HepG2 (cell line): ENCODE measurements at regions not wholly inside any gene's neighbourhood (a gene's known extent, or its start where the extent isn't known, plus 50 kb on each side); places are given as distances from the start of the nearest gene placed in this dataset.

Experiments
- ATAC-seq: fragments of 200-7000 bp; cut with Tn5 transposase; 3 replicates; pipeline ENCODE4 v1.9.1; 2020; ENCODE audit warnings: mild to moderate bottlenecking, moderate library complexity
- BruUV-seq: library from RNA; stranded (reverse); fragments of 400-500 nt; replicated peaks from 2 replicates; lab custom pipeline; 2021; lab: Mats Ljungman, UMichigan
- CTCF ChIA-PET: fragments of 300-600 bp; formaldehyde crosslinking; extraction: SDS; loops from one replicate; lab custom pipeline; 2021; ENCODE audit warnings: low total read pairs, inconsistent platforms, low intra/inter-chr PET ratio; lab: Yijun Ruan, JAX
- POLR2A ChIA-PET: fragments of 350-600 bp; sonication (Branson Sonifier 250); formaldehyde crosslinking; loops from one replicate; lab custom pipeline; 2020; ENCODE audit warnings: antibody characterized with exemption, inconsistent platforms; lab: Yijun Ruan, JAX
- DNase-seq: peaks from one replicate; pipeline ENCODE4 v3.0.0-alpha.2; 2015; ENCODE audit warnings: low spot score
- FAIRE-seq: peaks from 3 replicates; lab custom pipeline; 2011; peaks lifted over from hg19 to GRCh38; lab: Jason Lieb, UNC
- H2AFZ ChIP-seq: one replicate; pipeline ENCODE4 v1.6.1; 2011; ENCODE audit warnings: low read length, inconsistent platforms
- H3K27ac ChIP-seq: fragments of 300-600 bp; 3 replicates; pipeline ENCODE4 v1.8.0; 2011; ENCODE audit warnings: mixed run types, mild to moderate bottlenecking, mixed read lengths, low read length, inconsistent platforms; ENCODE audit not compliant: insufficient read depth; ENCODE audit errors: extremely low read length
- H3K27me3 ChIP-seq, 2 experiments: fragments of 200-600 bp in 1 of 2; 2 replicates in 1 of 2; 3 replicates in 1 of 2; pipeline versions ENCODE4 v1.6.0 to v1.8.0; 2011; ENCODE audit warnings: low read length in 2 of 2, mild to moderate bottlenecking in 2 of 2, moderate library complexity in 2 of 2, inconsistent platforms in 1 of 2; ENCODE audit not compliant: insufficient read depth in 2 of 2, control insufficient read depth in 1 of 2
- H3K36me3 ChIP-seq, 2 experiments: fragments of 200-600 bp in 1 of 2; replicated peaks in 1 of 2; 2 replicates in 1 of 2; 3 replicates in 1 of 2; pipeline versions ENCODE4 v1.5.1 to v1.8.0; 2011; ENCODE audit warnings: low read length in 2 of 2, inconsistent platforms in 1 of 2; ENCODE audit not compliant: insufficient read depth in 2 of 2, control insufficient read depth in 1 of 2
- H3K4me1 ChIP-seq: 2 replicates; pipeline ENCODE4 v1.5.1; 2012; ENCODE audit warnings: low read length, inconsistent platforms; ENCODE audit not compliant: insufficient read depth
- H3K4me2 ChIP-seq: 2 replicates; pipeline ENCODE4 v1.6.0; 2011; ENCODE audit warnings: low read depth, low read length, inconsistent platforms
- H3K4me3 ChIP-seq, 3 experiments: fragments of 200-600 bp in 1 of 3; sonication (generic), shearing (Covaris generic) in 1 of 3; replicated peaks in 1 of 3; 2 replicates each; pipeline ENCODE4 v1.5.1; 2011 to 2016; ENCODE audit warnings: low read length in 3 of 3, inconsistent platforms in 2 of 3, low read depth in 2 of 3, mild to moderate bottlenecking in 2 of 3, control low read depth in 1 of 3, mixed read lengths in 1 of 3; ENCODE audit not compliant: insufficient read depth in 1 of 3
- H3K79me2 ChIP-seq: one replicate; pipeline ENCODE4 v1.6.1; 2011; ENCODE audit warnings: low read length, inconsistent platforms; ENCODE audit not compliant: insufficient read depth
- H3K9ac ChIP-seq: 2 replicates; pipeline ENCODE4 v1.6.0; 2011; ENCODE audit warnings: mild to moderate bottlenecking, low read depth, low read length, inconsistent platforms; ENCODE audit not compliant: insufficient read depth
- H3K9me3 ChIP-seq: 2 replicates; pipeline ENCODE4 v1.5.1; 2012; ENCODE audit warnings: mild to moderate bottlenecking, low read length
- H4K20me1 ChIP-seq: 2 replicates; pipeline ENCODE4 v1.6.0; 2011; ENCODE audit warnings: inconsistent platforms, mild to moderate bottlenecking, low read length, moderate library complexity; ENCODE audit not compliant: insufficient read depth
- GATAD1 ChIP-seq: IDR thresholded peaks from 2 replicates; pipeline ENCODE4 v1.6.1; 2016; ENCODE audit warnings: missing genetic modification reagents, missing compliant biosample characterization
- JARID2 ChIP-seq: sonication (generic); formaldehyde crosslinking; IDR thresholded peaks from 2 replicates; pipeline ENCODE4 v1.8.1; 2023; ENCODE audit warnings: missing genetic modification reagents, inconsistent platforms; ENCODE audit not compliant: insufficient replicate concordance
- NCOA1 ChIP-seq: sonication (generic); formaldehyde crosslinking; IDR thresholded peaks from 2 replicates; pipeline ENCODE4 v1.9.0; 2021; ENCODE audit warnings: missing genetic modification reagents
- U2AF1 ChIP-seq: fragments of 200-400 bp; formaldehyde crosslinking; optimal IDR thresholded peaks from 2 replicates; pipeline ENCODE3; 2017; ENCODE audit warnings: mild to moderate bottlenecking, low read depth, low read length
- ZBTB21 ChIP-seq: sonication (generic); formaldehyde crosslinking; IDR thresholded peaks from 2 replicates; pipeline ENCODE4 v1.4.0; 2020; ENCODE audit warnings: missing genetic modification reagents
- ZNF292 ChIP-seq: sonication (generic); formaldehyde crosslinking; IDR thresholded peaks from 2 replicates; pipeline ENCODE4 v1.8.1; 2022; ENCODE audit warnings: mild to moderate bottlenecking, low read depth, missing genetic modification reagents, borderline replicate concordance
- ZNF446 ChIP-seq: sonication (generic); formaldehyde crosslinking; IDR thresholded peaks from 2 replicates; pipeline ENCODE4 v1.5.0; 2020; ENCODE audit warnings: mild to moderate bottlenecking, missing genetic modification reagents
- ZNF451 ChIP-seq: sonication (generic); formaldehyde crosslinking; IDR thresholded peaks from 2 replicates; pipeline ENCODE4 v1.5.0; 2020; ENCODE audit warnings: mild to moderate bottlenecking, missing genetic modification reagents
- WGBS: methylation state at CpG from one replicate; pipeline ENCODE4 v1.1.6; 2017; ENCODE audit warnings: low lambda C conversion rate; 5-methylcytosine and 5-hydroxymethylcytosine counted together
- in situ Hi-C: cut with HindIII; loops from 2 replicates; pipeline ENCODE4 v1.10.0; 2017; ENCODE audit warnings: low pct_unique_long_range_greater_than_20kb; ENCODE audit not compliant: extremely low pct_ligation_motif_present
- intact Hi-C: fragments of 100-400 bp; cut with micrococcal nuclease; formaldehyde crosslinking; loops from one replicate; pipeline ENCODE4 v1.10.0; 2022; ENCODE audit not compliant: unreplicated experiment
- TF ChIP-seq, protein P1 (sequence below): sonication (generic); formaldehyde crosslinking; IDR thresholded peaks from 2 replicates; pipeline ENCODE4 v1.4.0; 2020; ENCODE audit warnings: missing genetic modification reagents, borderline replicate concordance
- TF ChIP-seq, protein P2 (sequence below): sonication (generic); formaldehyde crosslinking; IDR thresholded peaks from 2 replicates; pipeline ENCODE4 v1.4.0; 2020; ENCODE audit warnings: missing genetic modification reagents, borderline replicate concordance
- TF ChIP-seq, protein P3 (sequence below): sonication (generic); formaldehyde crosslinking; IDR thresholded peaks from 2 replicates; pipeline ENCODE4 v1.4.0; 2020; ENCODE audit warnings: missing genetic modification reagents
- TF ChIP-seq, protein P4 (sequence below): sonication (generic); formaldehyde crosslinking; conservative IDR thresholded peaks from 2 replicates; pipeline ENCODE4 v1.4.0; 2020; ENCODE audit warnings: missing genetic modification reagents

DNA sequence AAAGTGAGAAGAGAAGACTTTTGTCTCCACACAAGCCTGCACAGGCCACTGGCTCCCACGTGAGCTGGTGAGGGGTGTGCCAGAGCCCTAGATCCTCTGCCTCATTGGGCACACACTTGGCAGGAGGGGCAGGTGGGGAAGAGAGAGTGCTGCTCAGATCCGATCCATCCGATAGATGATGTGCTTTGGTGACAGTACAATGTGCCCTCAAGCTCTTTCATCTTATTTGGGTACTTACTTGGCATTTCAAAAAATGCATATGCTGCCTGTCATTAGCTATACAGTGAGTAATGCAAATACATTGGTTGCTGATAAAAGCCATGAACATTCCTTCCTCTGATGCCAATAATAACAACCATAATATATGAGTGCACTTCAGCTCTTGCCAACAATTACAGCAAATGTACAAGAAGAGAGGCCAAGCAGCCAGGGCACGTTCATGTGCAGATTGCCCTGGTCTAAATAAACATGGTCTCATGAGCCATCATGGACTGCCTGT is 255.3 kb downstream of the VAPA start:
- Histone ChIP-seq H3K9me3 (no peaks in the 10 kb centered on the region), H3K27ac (no peak overlapping the region), H3K27me3 (peaks cover 0 to 11% of the 10 kb centered on the region in 2 experiments; a peak in 4 of 5 replicates), H2AFZ (no peak overlapping the region), H3K79me2 (no peaks in the 10 kb centered on the region), H3K4me2 (no peak overlapping the region), H4K20me1 (no peaks in the 10 kb centered on the region), H3K36me3 (no peaks in the 10 kb centered on the region), H3K4me3 (no peak overlapping the region), H3K9ac (no peak overlapping the region), H3K4me1 (no peaks in the 10 kb centered on the region)
- no TSS peak for BruUV-seq
- in situ Hi-C loops = no loop called here
- DNase-seq (no peak), ATAC-seq (no peak), FAIRE-seq (no peak)
- intact Hi-C loops = no loop called here
- 56% methylated on average over 3 of the region's 4 CpGs for WGBS
- no peak for TF ChIP-seq JARID2 (CRISPR knock-in tag)
- TF ChIP-seq ZNF292 (CRISPR knock-in tag) = no peak
- TF ChIP-seq, protein P1, sequence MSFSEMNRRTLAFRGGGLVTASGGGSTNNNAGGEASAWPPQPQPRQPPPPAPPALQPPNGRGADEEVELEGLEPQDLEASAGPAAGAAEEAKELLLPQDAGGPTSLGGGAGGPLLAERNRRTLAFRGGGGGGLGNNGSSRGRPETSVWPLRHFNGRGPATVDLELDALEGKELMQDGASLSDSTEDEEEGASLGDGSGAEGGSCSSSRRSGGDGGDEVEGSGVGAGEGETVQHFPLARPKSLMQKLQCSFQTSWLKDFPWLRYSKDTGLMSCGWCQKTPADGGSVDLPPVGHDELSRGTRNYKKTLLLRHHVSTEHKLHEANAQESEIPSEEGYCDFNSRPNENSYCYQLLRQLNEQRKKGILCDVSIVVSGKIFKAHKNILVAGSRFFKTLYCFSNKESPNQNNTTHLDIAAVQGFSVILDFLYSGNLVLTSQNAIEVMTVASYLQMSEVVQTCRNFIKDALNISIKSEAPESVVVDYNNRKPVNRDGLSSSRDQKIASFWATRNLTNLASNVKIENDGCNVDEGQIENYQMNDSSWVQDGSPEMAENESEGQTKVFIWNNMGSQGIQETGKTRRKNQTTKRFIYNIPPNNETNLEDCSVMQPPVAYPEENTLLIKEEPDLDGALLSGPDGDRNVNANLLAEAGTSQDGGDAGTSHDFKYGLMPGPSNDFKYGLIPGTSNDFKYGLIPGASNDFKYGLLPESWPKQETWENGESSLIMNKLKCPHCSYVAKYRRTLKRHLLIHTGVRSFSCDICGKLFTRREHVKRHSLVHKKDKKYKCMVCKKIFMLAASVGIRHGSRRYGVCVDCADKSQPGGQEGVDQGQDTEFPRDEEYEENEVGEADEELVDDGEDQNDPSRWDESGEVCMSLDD = no peak
- TF ChIP-seq NCOA1 (CRISPR knock-in tag) = no peak
- TF ChIP-seq, protein P2, sequence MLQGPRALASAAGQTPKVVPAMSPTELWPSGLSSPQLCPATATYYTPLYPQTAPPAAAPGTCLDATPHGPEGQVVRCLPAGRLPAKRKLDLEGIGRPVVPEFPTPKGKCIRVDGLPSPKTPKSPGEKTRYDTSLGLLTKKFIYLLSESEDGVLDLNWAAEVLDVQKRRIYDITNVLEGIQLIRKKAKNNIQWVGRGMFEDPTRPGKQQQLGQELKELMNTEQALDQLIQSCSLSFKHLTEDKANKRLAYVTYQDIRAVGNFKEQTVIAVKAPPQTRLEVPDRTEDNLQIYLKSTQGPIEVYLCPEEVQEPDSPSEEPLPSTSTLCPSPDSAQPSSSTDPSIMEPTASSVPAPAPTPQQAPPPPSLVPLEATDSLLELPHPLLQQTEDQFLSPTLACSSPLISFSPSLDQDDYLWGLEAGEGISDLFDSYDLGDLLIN (CRISPR knock-in tag) = no peak
- TF ChIP-seq, protein P3, sequence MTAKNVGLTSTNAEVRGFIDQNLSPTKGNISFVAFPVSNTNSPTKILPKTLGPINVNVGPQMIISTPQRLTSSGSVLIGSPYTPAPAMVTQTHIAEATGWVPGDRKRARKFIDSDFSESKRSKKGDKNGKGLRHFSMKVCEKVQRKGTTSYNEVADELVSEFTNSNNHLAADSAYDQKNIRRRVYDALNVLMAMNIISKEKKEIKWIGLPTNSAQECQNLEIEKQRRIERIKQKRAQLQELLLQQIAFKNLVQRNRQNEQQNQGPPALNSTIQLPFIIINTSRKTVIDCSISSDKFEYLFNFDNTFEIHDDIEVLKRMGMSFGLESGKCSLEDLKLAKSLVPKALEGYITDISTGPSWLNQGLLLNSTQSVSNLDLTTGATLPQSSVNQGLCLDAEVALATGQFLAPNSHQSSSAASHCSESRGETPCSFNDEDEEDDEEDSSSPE (CRISPR knock-in tag) = no peak
- no peak for TF ChIP-seq ZBTB21 (CRISPR knock-in tag)
- no peak for TF ChIP-seq ZNF451 (CRISPR knock-in tag)
- TF ChIP-seq ZNF446 (CRISPR knock-in tag) = no peak
- no peak for TF ChIP-seq GATAD1
- TF ChIP-seq, protein P4, sequence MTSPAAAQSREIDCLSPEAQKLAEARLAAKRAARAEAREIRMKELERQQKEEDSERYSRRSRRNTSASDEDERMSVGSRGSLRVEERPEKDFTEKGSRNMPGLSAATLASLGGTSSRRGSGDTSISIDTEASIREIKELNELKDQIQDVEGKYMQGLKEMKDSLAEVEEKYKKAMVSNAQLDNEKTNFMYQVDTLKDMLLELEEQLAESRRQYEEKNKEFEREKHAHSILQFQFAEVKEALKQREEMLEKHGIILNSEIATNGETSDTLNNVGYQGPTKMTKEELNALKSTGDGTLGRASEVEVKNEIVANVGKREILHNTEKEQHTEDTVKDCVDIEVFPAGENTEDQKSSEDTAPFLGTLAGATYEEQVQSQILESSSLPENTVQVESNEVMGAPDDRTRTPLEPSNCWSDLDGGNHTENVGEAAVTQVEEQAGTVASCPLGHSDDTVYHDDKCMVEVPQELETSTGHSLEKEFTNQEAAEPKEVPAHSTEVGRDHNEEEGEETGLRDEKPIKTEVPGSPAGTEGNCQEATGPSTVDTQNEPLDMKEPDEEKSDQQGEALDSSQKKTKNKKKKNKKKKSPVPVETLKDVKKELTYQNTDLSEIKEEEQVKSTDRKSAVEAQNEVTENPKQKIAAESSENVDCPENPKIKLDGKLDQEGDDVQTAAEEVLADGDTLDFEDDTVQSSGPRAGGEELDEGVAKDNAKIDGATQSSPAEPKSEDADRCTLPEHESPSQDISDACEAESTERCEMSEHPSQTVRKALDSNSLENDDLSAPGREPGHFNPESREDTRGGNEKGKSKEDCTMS = no peak
- TF ChIP-seq U2AF1 = no peak
- ChIA-PET POLR2A (no interaction called here), CTCF (no interaction called here)
